SK-N-MC (cell line): ENCODE measurements at regions not wholly inside any gene's neighbourhood (a gene's known extent, or its start where the extent isn't known, plus 50 kb on each side); places are given as distances from the start of the nearest gene placed in this dataset.

ENCODE experiments used
- EZH2 ChIP-seq: fragments of 200-600 bp; sonication (generic); IDR thresholded peaks from one replicate; pipeline ENCODE4 v1.6.1; 2017; ENCODE audit warnings: antibody characterized with exemption
- FOXP2 ChIP-seq: optimal IDR thresholded peaks from 2 replicates; pipeline ENCODE3; 2011; ENCODE audit warnings: mild to moderate bottlenecking, moderate library complexity; ENCODE audit not compliant: insufficient read depth; ENCODE audit errors: extremely low read length, control extremely low read depth
- POLR2AphosphoS5 ChIP-seq: IDR thresholded peaks from 2 replicates; pipeline ENCODE4 v1.6.1; 2012; ENCODE audit warnings: mild to moderate bottlenecking, low read depth, low read length, borderline replicate concordance

DNA sequence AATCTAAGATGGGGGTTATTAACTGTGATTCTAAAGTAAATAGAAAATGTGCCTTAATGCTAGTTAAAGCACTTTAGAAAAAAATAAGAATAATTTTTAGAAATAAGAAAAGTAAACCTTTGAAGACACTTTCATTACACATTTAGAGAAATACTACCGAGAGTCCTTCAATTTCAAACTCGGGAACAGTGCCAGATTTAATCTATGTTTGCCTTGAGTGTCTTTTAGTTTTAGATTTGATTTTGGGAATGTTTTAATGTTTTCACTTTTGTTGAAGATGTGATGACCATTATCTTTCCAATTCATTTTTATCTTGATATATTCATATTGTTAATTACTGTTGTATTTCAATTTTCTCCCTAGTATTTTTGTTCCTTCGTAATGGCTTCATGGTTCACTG lies 592.7 kb upstream of the MGMT start:
- no peak for TF ChIP-seq EZH2
- no peak for TF ChIP-seq POLR2AphosphoS5
- TF ChIP-seq FOXP2, result no peak
